DOHH2 (cell line): ENCODE measurements at regions not wholly inside any gene's neighbourhood (a gene's known extent, or its start where the extent isn't known, plus 50 kb on each side); places are given as distances from the start of the nearest gene placed in this dataset.

Experiments used
- H3F3A ChIP-seq: fragments of 200-600 bp; sonication (generic), shearing (Covaris generic); 2 replicates; pipeline ENCODE4 v1.6.0; 2016; ENCODE audit warnings: antibody characterized with exemption, mild to moderate bottlenecking; ENCODE audit not compliant: control insufficient read depth, insufficient read depth
- H3K27ac ChIP-seq: fragments of 200-600 bp; sonication (generic); 2 replicates; pipeline ENCODE4 v1.5.1; 2014; ENCODE audit warnings: low read depth, mild to moderate bottlenecking, low read length, moderate library complexity
- H3K27me3 ChIP-seq: fragments of 200-600 bp; sonication (generic); 2 replicates; pipeline ENCODE4 v1.6.1; 2014; ENCODE audit warnings: mild to moderate bottlenecking, low read length, mixed read lengths; ENCODE audit not compliant: control insufficient read depth
- H3K36me3 ChIP-seq: fragments of 200-600 bp; sonication (generic); 2 replicates; pipeline ENCODE4 v1.6.1; 2014; ENCODE audit warnings: mild to moderate bottlenecking, low read length, moderate library complexity, mixed read lengths; ENCODE audit not compliant: control insufficient read depth
- H3K4me1 ChIP-seq: fragments of 200-600 bp; sonication (generic); 2 replicates; pipeline ENCODE4 v1.6.1; 2014; ENCODE audit warnings: mild to moderate bottlenecking, low read length, mixed read lengths; ENCODE audit not compliant: control insufficient read depth
- H3K4me2 ChIP-seq: fragments of 200-600 bp; sonication (generic); 2 replicates; pipeline ENCODE4 v1.6.0; 2014; ENCODE audit warnings: mild to moderate bottlenecking, low read length, moderate library complexity
- H3K4me3 ChIP-seq: fragments of 200-600 bp; sonication (generic); 2 replicates; pipeline ENCODE4 v1.5.1; 2014; ENCODE audit warnings: mild to moderate bottlenecking, low read length, mixed read lengths
- H3K79me2 ChIP-seq: fragments of 200-600 bp; sonication (generic); 2 replicates; pipeline ENCODE4 v1.6.1; 2014; ENCODE audit warnings: mild to moderate bottlenecking, low read length, mixed read lengths; ENCODE audit not compliant: control insufficient read depth
- H3K9me2 ChIP-seq: fragments of 200-600 bp; sonication (generic); replicated peaks from 2 replicates; pipeline ENCODE4 v1.6.1; 2014; ENCODE audit warnings: mild to moderate bottlenecking, low read length, mixed read lengths; ENCODE audit not compliant: control insufficient read depth
- H3K9me3 ChIP-seq: fragments of 200-600 bp; sonication (generic); 2 replicates; pipeline ENCODE4 v1.6.1; 2014; ENCODE audit warnings: antibody characterized with exemption, low read length, mixed read lengths; ENCODE audit not compliant: control insufficient read depth, insufficient read depth
- H4K20me1 ChIP-seq: fragments of 200-600 bp; sonication (generic); 2 replicates; pipeline ENCODE4 v1.6.0; 2014; ENCODE audit warnings: low read depth, mild to moderate bottlenecking, antibody characterized with exemption, low read length, moderate library complexity; ENCODE audit not compliant: control insufficient read depth, insufficient read depth
- EZH2phosphoT487 ChIP-seq: fragments of 200-600 bp; sonication (generic); IDR thresholded peaks from 2 replicates; pipeline ENCODE4 v1.6.1; 2017; ENCODE audit warnings: borderline replicate concordance, mild to moderate bottlenecking, antibody characterized with exemption, low read length, moderate library complexity, mixed read lengths
- TF ChIP-seq, protein P1 (sequence below): fragments of 200-600 bp; sonication (generic); IDR thresholded peaks from one replicate; pipeline ENCODE4 v1.5.1; 2014; ENCODE audit warnings: antibody characterized with exemption, mild to moderate bottlenecking, low read depth, low read length; ENCODE audit not compliant: poor library complexity, severe bottlenecking

DNA sequence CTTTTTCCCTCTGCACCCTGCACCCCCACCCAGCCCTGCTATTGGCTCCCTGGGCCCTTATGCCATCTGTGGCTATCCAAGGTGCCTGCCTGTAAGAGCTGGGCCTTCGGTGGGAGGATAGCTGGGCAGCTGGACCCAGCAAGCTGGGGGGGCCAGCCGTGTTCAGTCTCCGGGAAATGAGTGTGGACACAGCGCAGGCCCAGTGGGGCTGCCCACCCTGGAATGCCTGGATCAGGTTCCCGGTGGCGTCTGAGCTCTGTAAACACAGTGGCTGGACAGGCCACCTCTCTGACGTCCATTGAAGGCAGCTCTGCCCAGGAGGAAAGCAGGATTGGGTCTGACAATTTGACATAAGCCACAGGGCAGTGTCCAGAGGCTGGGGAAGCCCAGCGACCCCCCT lies 127.8 kb downstream of the FOXD2 start:
- Histone ChIP-seq H3K36me3 (no peaks in the 10 kb centered on the region), H3K4me2 (no peak overlapping the region), H3K9me2 (no peaks in the 10 kb centered on the region), H3K9me3 (no peaks in the 10 kb centered on the region), H3K27ac (no peak overlapping the region), H3F3A (no peaks in the 10 kb centered on the region), H3K4me1 (no peaks in the 10 kb centered on the region), H3K4me3 (no peak overlapping the region), H4K20me1 (no peaks in the 10 kb centered on the region), H3K27me3 (peaks cover 6% of the 10 kb centered on the region; the same call in 1 of the 2 replicates), H3K79me2 (no peaks in the 10 kb centered on the region)
- TF ChIP-seq, protein P1, sequence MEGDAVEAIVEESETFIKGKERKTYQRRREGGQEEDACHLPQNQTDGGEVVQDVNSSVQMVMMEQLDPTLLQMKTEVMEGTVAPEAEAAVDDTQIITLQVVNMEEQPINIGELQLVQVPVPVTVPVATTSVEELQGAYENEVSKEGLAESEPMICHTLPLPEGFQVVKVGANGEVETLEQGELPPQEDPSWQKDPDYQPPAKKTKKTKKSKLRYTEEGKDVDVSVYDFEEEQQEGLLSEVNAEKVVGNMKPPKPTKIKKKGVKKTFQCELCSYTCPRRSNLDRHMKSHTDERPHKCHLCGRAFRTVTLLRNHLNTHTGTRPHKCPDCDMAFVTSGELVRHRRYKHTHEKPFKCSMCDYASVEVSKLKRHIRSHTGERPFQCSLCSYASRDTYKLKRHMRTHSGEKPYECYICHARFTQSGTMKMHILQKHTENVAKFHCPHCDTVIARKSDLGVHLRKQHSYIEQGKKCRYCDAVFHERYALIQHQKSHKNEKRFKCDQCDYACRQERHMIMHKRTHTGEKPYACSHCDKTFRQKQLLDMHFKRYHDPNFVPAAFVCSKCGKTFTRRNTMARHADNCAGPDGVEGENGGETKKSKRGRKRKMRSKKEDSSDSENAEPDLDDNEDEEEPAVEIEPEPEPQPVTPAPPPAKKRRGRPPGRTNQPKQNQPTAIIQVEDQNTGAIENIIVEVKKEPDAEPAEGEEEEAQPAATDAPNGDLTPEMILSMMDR, result no peak
- TF ChIP-seq EZH2phosphoT487, result no peak

DNA sequence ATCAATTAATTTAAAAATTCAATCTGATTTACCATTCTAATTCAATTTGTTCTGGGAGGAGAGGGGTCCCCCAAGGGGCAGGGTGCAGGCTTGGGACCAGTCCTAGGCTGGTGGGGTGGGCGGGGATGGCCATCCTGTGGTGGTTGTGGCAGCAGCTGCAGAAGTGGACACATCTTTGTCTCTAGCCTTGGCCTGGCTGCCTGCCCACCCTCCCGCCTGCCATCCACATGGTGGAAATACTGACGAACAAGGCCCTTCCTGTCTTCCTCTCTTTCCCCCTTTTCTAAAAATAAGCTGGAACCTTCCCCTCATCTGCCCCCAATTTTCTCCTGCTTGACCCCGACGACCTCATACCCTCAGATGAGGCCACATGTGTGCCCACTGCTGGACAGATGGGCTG lies 130.9 kb downstream of the FOXD2 start:
- Histone ChIP-seq H3K36me3 (no peaks in the 10 kb centered on the region), H3K27me3 (peaks cover 1% of the 10 kb centered on the region; the same call in 1 of the 2 replicates), H3K27ac (no peak overlapping the region), H3K4me2 (no peak overlapping the region), H3K9me2 (no peaks in the 10 kb centered on the region), H3K9me3 (no peaks in the 10 kb centered on the region), H3K4me1 (no peaks in the 10 kb centered on the region), H3F3A (no peaks in the 10 kb centered on the region), H4K20me1 (no peaks in the 10 kb centered on the region), H3K79me2 (no peaks in the 10 kb centered on the region), H3K4me3 (no peak overlapping the region)
- TF ChIP-seq, protein P1, result no peak
- TF ChIP-seq EZH2phosphoT487, result no peak

DNA sequence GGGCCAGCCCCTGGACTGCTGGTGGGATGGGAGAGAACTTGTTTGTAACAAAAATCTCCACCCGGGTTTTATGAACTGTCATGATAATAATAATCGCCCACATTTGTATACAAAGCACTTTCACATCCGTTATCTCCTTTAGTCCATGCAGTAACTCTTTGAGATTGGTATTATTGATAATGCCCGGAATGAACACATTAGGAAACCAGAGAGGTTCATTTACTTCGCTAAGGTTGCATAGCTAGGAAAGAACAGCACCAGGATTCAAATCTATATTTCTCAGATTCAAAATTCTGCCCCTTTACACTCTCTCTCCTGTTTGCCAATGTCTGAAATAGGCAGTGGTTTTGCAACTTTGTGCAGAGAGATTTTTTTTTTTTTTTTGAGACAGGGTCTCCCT lies 131.4 kb downstream of the FOXD2 start:
- H3K36me3 ChIP-seq, result no peaks in the 10 kb centered on the region
- H3K79me2 ChIP-seq, result no peaks in the 10 kb centered on the region
- TF ChIP-seq, protein P1, result no peak
- TF ChIP-seq EZH2phosphoT487, result no peak
- H3K4me2 ChIP-seq, result no peak overlapping the region
- no peaks in the 10 kb centered on the region for H3K9me3 ChIP-seq
- no peak overlapping the region for H3K4me3 ChIP-seq
- H3F3A ChIP-seq, result no peaks in the 10 kb centered on the region
- H3K4me1 ChIP-seq, result no peaks in the 10 kb centered on the region
- H4K20me1 ChIP-seq, result no peaks in the 10 kb centered on the region
- no peaks in the 10 kb centered on the region for H3K27me3 ChIP-seq
- no peaks in the 10 kb centered on the region for H3K9me2 ChIP-seq
- H3K27ac ChIP-seq, result no peak overlapping the region
